ENCODE measurements at regions not wholly inside any gene's neighbourhood (a gene's known extent, or its start where the extent isn't known, plus 50 kb on each side); places are given as distances from the start of the nearest gene placed in this dataset.
"Not testable (repeated sequence)": the region's sequence is repeated elsewhere in the genome, so short reads cannot be mapped to it uniquely, and the experiment has no call there.

GRCh38 chr10:121400507-121400906, 197.7 kb downstream of the FGFR2 start:
- DNase-seq, result not testable (repeated sequence)

- no peak for DNase-seq
Measured at GRCh38 chr10:121403527-121403926, 194.7 kb downstream of the FGFR2 start.

GRCh38 chr10:121404611-121405010, 193.6 kb downstream of the FGFR2 start:
- no peak for DNase-seq

GRCh38 chr10:121405096-121405495, 193.1 kb downstream of the FGFR2 start:
- no peak for DNase-seq

GRCh38 chr10:121405549-121405948, 192.7 kb downstream of the FGFR2 start:
- no peak for DNase-seq

GRCh38 chr10:121405953-121406352, 192.3 kb downstream of the FGFR2 start:
- no peak for DNase-seq

- DNase-seq, result no peak
Measured at GRCh38 chr10:121406823-121407545, 191.3 kb downstream of the FGFR2 start.

- DNase-seq, result no peak
Measured at GRCh38 chr10:121409466-121410104, 188.7 kb downstream of the FGFR2 start.

- DNase-seq, result no peak
Measured at GRCh38 chr10:121411004-121411403, 187.2 kb downstream of the FGFR2 start.

- no peak for DNase-seq
Measured at GRCh38 chr10:121413951-121414350, 184.3 kb downstream of the FGFR2 start.

- no peak for DNase-seq
Measured at GRCh38 chr10:121414366-121415062, 183.7 kb downstream of the FGFR2 start.

GRCh38 chr10:121415063-121415399, 183.2 kb downstream of the FGFR2 start:
- DNase-seq, result no peak

- DNase-seq, result no peak
Measured at GRCh38 chr10:121416071-121416470, 182.2 kb downstream of the FGFR2 start.

GRCh38 chr10:121417298-121417697, 180.9 kb downstream of the FGFR2 start:
- DNase-seq, result no peak

GRCh38 chr10:121418126-121418777, 180.0 kb downstream of the FGFR2 start:
- peak; percentile 7 to 26 for DNase-seq

- DNase-seq, result no peak
Measured at GRCh38 chr10:121420006-121420405, 178.2 kb downstream of the FGFR2 start.

- no peak for DNase-seq
Measured at GRCh38 chr10:121422096-121422495, 176.1 kb downstream of the FGFR2 start.

- DNase-seq, result no peak
Measured at GRCh38 chr10:121425623-121426022, 172.6 kb downstream of the FGFR2 start.

- DNase-seq, result no peak
Measured at GRCh38 chr10:121426307-121426706, 171.9 kb downstream of the FGFR2 start.
